HUES6 (cell line): ENCODE measurements at regions not wholly inside any gene's neighbourhood (a gene's known extent, or its start where the extent isn't known, plus 50 kb on each side); places are given as distances from the start of the nearest gene placed in this dataset.

Experiments used
- H3K27ac ChIP-seq: 2 replicates; pipeline ENCODE4 v1.7.0; 2013; ENCODE audit warnings: low read depth, mild to moderate bottlenecking, low read length, inconsistent platforms
- H3K27me3 ChIP-seq: 2 replicates; pipeline ENCODE4 v1.6.1; 2013; ENCODE audit warnings: low read length; ENCODE audit not compliant: control insufficient read depth, insufficient read depth
- H3K36me3 ChIP-seq: 2 replicates; pipeline ENCODE4 v1.6.1; 2013; ENCODE audit warnings: low read length; ENCODE audit not compliant: control insufficient read depth, insufficient read depth
- H3K4me1 ChIP-seq: 2 replicates; pipeline ENCODE4 v1.6.1; 2013; ENCODE audit warnings: low read length; ENCODE audit not compliant: control insufficient read depth, insufficient read depth
- H3K4me3 ChIP-seq: 2 replicates; pipeline ENCODE4 v1.5.1; 2013; ENCODE audit warnings: low read depth, low read length
- H3K9ac ChIP-seq: one replicate; pipeline ENCODE4 v1.6.1; 2013; ENCODE audit warnings: mild to moderate bottlenecking, low read length
- H3K9me3 ChIP-seq: 2 replicates; pipeline ENCODE4 v1.6.1; 2013; ENCODE audit warnings: low read depth, low read length; ENCODE audit not compliant: control insufficient read depth, insufficient read depth

GRCh38 chr14:97703006-97703760, 906.0 kb downstream of the VRK1 start:
- Histone ChIP-seq H3K4me1 (peaks cover 11% of the 10 kb centered on the region), H3K36me3 (no peaks in the 10 kb centered on the region), H3K4me3 (no peak overlapping the region), H3K9ac (no peak overlapping the region), H3K9me3 (peaks cover 21% of the 10 kb centered on the region), H3K27ac (no peak overlapping the region), H3K27me3 (no peaks in the 10 kb centered on the region)

DNA sequence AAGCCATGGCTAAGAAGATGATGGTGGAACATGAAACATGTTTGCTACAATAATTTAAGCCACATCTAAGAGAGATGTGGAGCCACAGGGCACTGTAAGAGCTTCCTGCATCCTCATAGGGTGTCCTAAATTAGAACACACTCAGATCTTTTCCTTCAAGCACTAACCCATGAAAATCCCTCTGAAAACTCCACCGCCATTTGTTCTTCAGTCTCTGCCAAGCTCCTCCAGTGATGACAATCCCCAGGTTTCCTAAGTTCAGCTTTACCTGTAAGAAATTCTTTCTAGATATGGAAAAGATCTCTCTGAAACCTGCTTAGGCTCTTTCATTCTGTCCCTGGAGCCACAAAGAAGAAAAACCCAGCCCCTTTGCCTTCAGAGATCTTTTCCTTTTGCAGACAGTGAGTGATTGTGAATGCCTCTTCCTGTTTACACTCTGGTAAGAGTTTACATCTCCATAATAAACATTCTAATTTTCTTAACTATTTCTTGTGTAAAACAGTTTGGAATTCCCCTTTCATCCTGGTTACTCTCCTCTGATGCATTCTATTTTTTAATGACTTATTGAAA, 907.2 kb downstream of the VRK1 start:
- Histone ChIP-seq H3K9me3 (peaks cover 17% of the 10 kb centered on the region), H3K4me3 (no peak overlapping the region), H3K9ac (no peak overlapping the region), H3K27ac (no peak overlapping the region), H3K27me3 (no peaks in the 10 kb centered on the region), H3K36me3 (no peaks in the 10 kb centered on the region), H3K4me1 (peaks cover 11% of the 10 kb centered on the region)

- no peak overlapping the region for H3K9ac ChIP-seq
- H3K4me3 ChIP-seq: no peak overlapping the region
- no peak overlapping the region for H3K27ac ChIP-seq
- no peaks in the 10 kb centered on the region for H3K27me3 ChIP-seq
- peaks cover 11% of the 10 kb centered on the region for H3K4me1 ChIP-seq
- no peaks in the 10 kb centered on the region for H3K36me3 ChIP-seq
- peaks cover 10% of the 10 kb centered on the region for H3K9me3 ChIP-seq
Observed at GRCh38 chr14:97705107-97705506, 907.9 kb downstream of the VRK1 start.

- no peak overlapping the region for H3K27ac ChIP-seq
- peaks cover 9% of the 10 kb centered on the region for H3K9me3 ChIP-seq
- H3K4me1 ChIP-seq: peaks cover 11% of the 10 kb centered on the region
- no peak overlapping the region for H3K4me3 ChIP-seq
- H3K9ac ChIP-seq: no peak overlapping the region
- no peaks in the 10 kb centered on the region for H3K36me3 ChIP-seq
- H3K27me3 ChIP-seq: no peaks in the 10 kb centered on the region
Observed at GRCh38 chr14:97705976-97706375, 908.8 kb downstream of the VRK1 start.

DNA sequence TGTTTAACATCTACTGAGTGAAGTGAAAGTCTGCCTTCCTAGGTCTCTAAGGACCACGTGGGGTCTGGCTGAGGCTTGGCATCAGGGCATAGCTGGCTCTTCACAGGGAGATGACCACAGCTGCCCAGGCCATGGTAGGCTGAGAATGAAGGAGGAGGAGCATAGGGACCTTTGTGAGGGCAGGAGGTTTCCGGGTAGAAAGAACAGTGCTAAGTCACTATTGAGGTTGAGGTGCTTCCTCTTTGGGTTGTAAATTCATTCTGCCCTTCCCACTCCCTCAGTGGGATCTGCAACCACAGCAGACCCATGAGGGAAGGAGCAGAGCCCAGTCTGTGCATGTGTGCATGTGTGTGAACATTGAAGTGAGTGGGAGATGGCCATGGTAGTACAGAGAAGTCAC, 909.6 kb downstream of the VRK1 start:
- Histone ChIP-seq H3K4me1 (peaks cover 11% of the 10 kb centered on the region), H3K9me3 (peaks cover 9% of the 10 kb centered on the region), H3K27ac (no peak overlapping the region), H3K4me3 (no peak overlapping the region), H3K27me3 (no peaks in the 10 kb centered on the region), H3K36me3 (no peaks in the 10 kb centered on the region), H3K9ac (no peak overlapping the region)

GRCh38 chr14:97707603-97708002, 910.4 kb downstream of the VRK1 start:
- Histone ChIP-seq H3K27me3 (no peaks in the 10 kb centered on the region), H3K4me3 (no peak overlapping the region), H3K9ac (no peak overlapping the region), H3K27ac (no peak overlapping the region), H3K9me3 (peaks cover 9% of the 10 kb centered on the region), H3K4me1 (peaks cover 11% of the 10 kb centered on the region), H3K36me3 (no peaks in the 10 kb centered on the region)

- H3K27ac ChIP-seq: no peak overlapping the region
- peaks cover 5% of the 10 kb centered on the region for H3K4me1 ChIP-seq
- H3K36me3 ChIP-seq: no peaks in the 10 kb centered on the region
- no peak overlapping the region for H3K9ac ChIP-seq
- no peak overlapping the region for H3K4me3 ChIP-seq
- no peaks in the 10 kb centered on the region for H3K9me3 ChIP-seq
- H3K27me3 ChIP-seq: no peaks in the 10 kb centered on the region
Observed at GRCh38 chr14:97709552-97709951, 912.4 kb downstream of the VRK1 start.

- H3K27ac ChIP-seq: no peak overlapping the region
- H3K27me3 ChIP-seq: no peaks in the 10 kb centered on the region
- H3K4me1 ChIP-seq: no peaks in the 10 kb centered on the region; the same call in none of the 2 replicates
- H3K9ac ChIP-seq: no peak overlapping the region
- no peaks in the 10 kb centered on the region for H3K9me3 ChIP-seq
- no peaks in the 10 kb centered on the region for H3K36me3 ChIP-seq
- H3K4me3 ChIP-seq: no peak overlapping the region
Observed at GRCh38 chr14:97710726-97711125, 913.5 kb downstream of the VRK1 start.

DNA sequence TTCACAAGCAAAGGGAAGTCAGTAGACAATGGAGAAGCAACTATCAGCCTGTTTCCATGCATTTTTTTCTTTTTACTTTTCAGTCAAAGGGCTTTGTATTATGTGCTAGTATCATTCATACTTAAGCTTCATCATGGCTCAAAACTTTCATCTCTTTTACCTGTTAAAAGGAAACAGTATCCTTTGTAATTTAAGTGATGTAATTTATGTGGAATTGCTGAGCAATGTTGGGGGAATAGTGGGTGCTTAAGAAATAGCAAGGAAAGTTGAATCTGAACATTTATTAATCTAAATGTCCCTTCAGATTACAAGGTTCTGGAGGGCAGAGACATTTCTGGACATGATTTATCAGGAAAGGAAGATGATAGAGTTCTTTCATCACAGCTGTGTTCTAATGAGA, 915.3 kb downstream of the VRK1 start:
- Histone ChIP-seq H3K4me3 (no peak overlapping the region), H3K9ac (no peak overlapping the region), H3K4me1 (no peaks in the 10 kb centered on the region; the same call in 1 of the 2 replicates), H3K27ac (no peak overlapping the region), H3K9me3 (no peaks in the 10 kb centered on the region), H3K36me3 (no peaks in the 10 kb centered on the region), H3K27me3 (no peaks in the 10 kb centered on the region)

DNA sequence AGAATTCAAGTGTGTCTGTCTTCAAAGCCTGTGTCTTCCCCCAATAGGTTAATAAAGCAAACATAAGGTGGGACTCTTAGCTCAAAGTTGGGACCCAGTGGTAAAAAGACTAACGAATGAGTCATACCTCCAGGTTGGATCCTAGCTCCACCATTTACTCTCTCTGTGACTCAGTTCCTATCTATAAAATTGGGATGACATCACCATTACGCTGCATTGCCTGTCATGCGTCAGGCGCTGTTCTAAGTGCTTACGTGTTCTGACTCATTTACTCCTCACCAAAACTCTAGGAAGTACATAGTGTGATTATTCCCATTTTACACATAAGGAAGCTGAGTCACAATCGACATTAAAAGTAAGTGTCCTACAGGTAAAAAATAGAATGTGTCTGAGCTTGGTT, 915.8 kb downstream of the VRK1 start:
- Histone ChIP-seq H3K4me3 (no peak overlapping the region), H3K4me1 (no peaks in the 10 kb centered on the region; the same call in 1 of the 2 replicates), H3K27me3 (no peaks in the 10 kb centered on the region), H3K36me3 (no peaks in the 10 kb centered on the region), H3K27ac (no peak overlapping the region), H3K9me3 (no peaks in the 10 kb centered on the region), H3K9ac (no peak overlapping the region)

GRCh38 chr14:97718886-97719442, 921.8 kb downstream of the VRK1 start:
- H3K36me3 ChIP-seq: no peaks in the 10 kb centered on the region
- H3K9me3 ChIP-seq: peaks cover 4% of the 10 kb centered on the region; the same call in 1 of the 2 replicates
- H3K9ac ChIP-seq: no peak overlapping the region
- H3K27me3 ChIP-seq: no peaks in the 10 kb centered on the region
- H3K27ac ChIP-seq: no peak overlapping the region
- no peaks in the 10 kb centered on the region for H3K4me1 ChIP-seq
- no peak overlapping the region for H3K4me3 ChIP-seq
